ENCODE measurements at regions not wholly inside any gene's neighbourhood (a gene's known extent, or its start where the extent isn't known, plus 50 kb on each side); places are given as distances from the start of the nearest gene placed in this dataset.
"Not testable (repeated sequence)": the region's sequence is repeated elsewhere in the genome, so short reads cannot be mapped to it uniquely, and the experiment has no call there.

GRCh38 chr6:168242111-168242939, 77.3 kb downstream of the DACT2 start:
- Histone ChIP-seq H3K4me1 (peaks cover 0 to under 1% (median under 1%) of the 10 kb centered on the region in 3 donors), H3K9me3 (no peaks in the 10 kb centered on the region), H3K27me3 (no peaks in the 10 kb centered on the region), H3K27ac (no peak overlapping the region), H3K36me3 (no peaks in the 10 kb centered on the region), H3K4me3 (no peak overlapping the region)
- 87 to 88% methylated on average over 9 of the region's 9 CpGs for WGBS, 2 donors
- ATAC-seq (no peak), FAIRE-seq (no peak), DNase-seq (no peak)
- TF ChIP-seq, protein P1, sequence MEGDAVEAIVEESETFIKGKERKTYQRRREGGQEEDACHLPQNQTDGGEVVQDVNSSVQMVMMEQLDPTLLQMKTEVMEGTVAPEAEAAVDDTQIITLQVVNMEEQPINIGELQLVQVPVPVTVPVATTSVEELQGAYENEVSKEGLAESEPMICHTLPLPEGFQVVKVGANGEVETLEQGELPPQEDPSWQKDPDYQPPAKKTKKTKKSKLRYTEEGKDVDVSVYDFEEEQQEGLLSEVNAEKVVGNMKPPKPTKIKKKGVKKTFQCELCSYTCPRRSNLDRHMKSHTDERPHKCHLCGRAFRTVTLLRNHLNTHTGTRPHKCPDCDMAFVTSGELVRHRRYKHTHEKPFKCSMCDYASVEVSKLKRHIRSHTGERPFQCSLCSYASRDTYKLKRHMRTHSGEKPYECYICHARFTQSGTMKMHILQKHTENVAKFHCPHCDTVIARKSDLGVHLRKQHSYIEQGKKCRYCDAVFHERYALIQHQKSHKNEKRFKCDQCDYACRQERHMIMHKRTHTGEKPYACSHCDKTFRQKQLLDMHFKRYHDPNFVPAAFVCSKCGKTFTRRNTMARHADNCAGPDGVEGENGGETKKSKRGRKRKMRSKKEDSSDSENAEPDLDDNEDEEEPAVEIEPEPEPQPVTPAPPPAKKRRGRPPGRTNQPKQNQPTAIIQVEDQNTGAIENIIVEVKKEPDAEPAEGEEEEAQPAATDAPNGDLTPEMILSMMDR (IDR thresholded peaks at IDR 0.05), result no peak
- intact Hi-C loops (cut with DNase I), result no loop called here

- no peaks in the 10 kb centered on the region for H3K4me1 ChIP-seq
- WGBS, 2 donors, result 72 to 75% methylated on average over 5 of the region's 5 CpGs
- intact Hi-C loops (cut with DNase I), result no loop called here
- ATAC-seq, result no peak
- H3K27ac ChIP-seq, result no peak overlapping the region
- FAIRE-seq, result no peak
- no peak overlapping the region for H3K4me3 ChIP-seq
- TF ChIP-seq, protein P1 (IDR thresholded peaks at IDR 0.05), result no peak
- no peaks in the 10 kb centered on the region for H3K9me3 ChIP-seq
- no peak for DNase-seq
- H3K27me3 ChIP-seq, result no peaks in the 10 kb centered on the region
- H3K36me3 ChIP-seq, result no peaks in the 10 kb centered on the region
Measured at GRCh38 chr6:168240160-168240559, 79.4 kb downstream of the DACT2 start.

DNA sequence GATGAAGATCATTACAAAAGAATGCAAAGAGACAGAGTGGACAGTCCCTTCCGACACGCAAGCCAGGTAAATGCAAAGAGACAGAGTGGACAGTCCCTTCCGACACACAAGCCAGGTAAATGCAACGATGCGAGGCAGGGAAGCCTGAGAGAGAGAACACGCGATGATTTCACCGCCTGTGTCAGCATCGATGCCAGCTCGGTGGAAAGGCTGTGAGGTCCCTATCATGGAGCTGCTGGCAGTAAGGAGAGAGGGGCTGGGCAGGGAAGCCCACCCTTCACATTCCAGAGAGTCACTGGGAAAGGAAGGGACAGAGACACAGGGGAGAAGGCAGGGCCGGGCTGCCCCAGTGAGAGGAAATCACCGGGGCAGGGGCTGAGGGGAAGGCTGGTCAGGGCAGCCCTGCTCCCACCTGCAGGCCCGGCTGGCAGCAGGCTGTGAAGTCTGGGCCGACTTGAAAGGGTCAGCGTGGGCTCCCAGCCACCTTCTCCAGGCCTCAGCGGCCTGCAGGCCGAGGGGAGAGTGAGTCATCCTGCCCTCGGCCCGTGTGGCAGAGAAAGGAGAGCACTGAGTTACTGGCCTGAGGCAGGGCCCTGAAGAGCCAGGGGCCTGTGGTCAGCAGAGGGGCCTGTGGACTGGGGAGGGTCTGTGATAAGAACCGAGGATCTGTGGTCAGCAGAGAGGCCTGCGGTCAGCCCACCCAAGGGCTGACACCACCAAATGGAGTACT, 80.4 kb downstream of the DACT2 start:
- no peak overlapping the region for H3K27ac ChIP-seq
- intact Hi-C loops (cut with DNase I), result no loop called here
- ATAC-seq (no peak), FAIRE-seq (no peak), DNase-seq (no peak)
- H3K4me3 ChIP-seq, result no peak overlapping the region
- 68 to 87% methylated on average over 21 of the region's 21 CpGs for WGBS, 2 donors
- no peaks in the 10 kb centered on the region for H3K27me3 ChIP-seq
- no peaks in the 10 kb centered on the region for H3K9me3 ChIP-seq
- no peaks in the 10 kb centered on the region for H3K36me3 ChIP-seq
- H3K4me1 ChIP-seq, result no peaks in the 10 kb centered on the region
- TF ChIP-seq, protein P1 (IDR thresholded peaks at IDR 0.05), result no peak

DNA sequence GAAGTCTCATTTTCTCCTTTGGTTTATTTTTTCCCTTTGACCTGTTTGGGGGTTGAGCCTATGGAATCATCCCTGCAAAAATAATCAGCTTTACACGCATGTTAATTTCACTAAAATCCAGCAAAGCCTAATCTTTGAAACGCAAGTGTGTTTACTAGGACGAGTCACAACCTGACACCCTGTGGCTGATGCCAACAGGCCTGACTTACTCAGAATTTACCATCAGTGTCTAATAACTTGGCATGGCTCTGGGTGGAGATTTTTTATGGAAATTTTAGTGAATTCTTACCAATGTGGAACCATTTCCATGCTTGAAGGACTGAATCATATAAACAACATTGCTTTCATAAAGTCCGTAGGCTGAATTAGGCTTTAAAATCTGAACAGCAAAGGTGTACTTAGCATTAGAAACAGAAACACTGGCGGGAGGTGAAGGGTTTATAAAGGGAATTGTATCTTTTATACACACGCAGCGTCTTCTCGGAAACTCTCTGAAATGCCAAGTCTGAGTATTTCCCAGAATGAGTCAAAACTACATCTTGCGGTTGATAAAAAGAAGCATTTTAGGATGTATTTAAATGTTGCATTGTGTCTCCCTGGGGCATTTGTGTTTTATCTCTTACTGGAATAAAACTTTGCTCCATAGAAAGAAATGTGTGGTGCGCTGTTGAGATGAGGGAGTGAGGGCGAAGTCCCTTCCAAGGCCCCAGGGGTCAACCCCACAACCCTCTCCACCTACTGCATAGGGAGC, 81.2 kb downstream of the DACT2 start:
- TF ChIP-seq, protein P1 (IDR thresholded peaks at IDR 0.05), result no peak
- Histone ChIP-seq H3K27me3 (no peaks in the 10 kb centered on the region), H3K4me3 (no peak overlapping the region), H3K4me1 (no peaks in the 10 kb centered on the region), H3K27ac (no peak overlapping the region), H3K9me3 (no peaks in the 10 kb centered on the region), H3K36me3 (no peaks in the 10 kb centered on the region)
- intact Hi-C loops (cut with DNase I), result no loop called here
- WGBS, 2 donors, result 88 to 94% methylated on average over 11 of the region's 11 CpGs
- no peak for FAIRE-seq
- ATAC-seq, result no peak
- no peak for DNase-seq

- FAIRE-seq; H3K27me3 ChIP-seq; intact Hi-C loops (cut with DNase I); ATAC-seq; H3K4me3 ChIP-seq; H3K9me3 ChIP-seq; H3K27ac ChIP-seq; DNase-seq; H3K4me1 ChIP-seq; H3K36me3 ChIP-seq: not testable (repeated sequence)
- 60 to 82% methylated on average over 3 to 7 of the region's 7 CpGs for WGBS, 2 donors
Measured at GRCh38 chr6:168233875-168234213, 85.7 kb downstream of the DACT2 start.
